CD4-positive, CD25-positive, alpha-beta regulatory T cell (primary cell): ENCODE measurements at regions not wholly inside any gene's neighbourhood (a gene's known extent, or its start where the extent isn't known, plus 50 kb on each side); places are given as distances from the start of the nearest gene placed in this dataset.

Experiments
- ATAC-seq, 2 donors: fragments of 150-1000 bp; cut with Tn5 transposase; one replicate each; pipeline ENCODE4 v1.10.0; 2021; ENCODE audit warnings: low read depth in 2 of 2, moderate number of reproducible peaks in 2 of 2, moderate library complexity in 1 of 2
- DNase-seq, 3 donors: peaks; one replicate each; pipeline versions ENCODE4 v3.0.0 to v3.0.0-alpha.2; 2012 to 2022; ENCODE audit warnings: mixed read lengths in 1 of 3
- H3K27ac ChIP-seq: one replicate; pipeline ENCODE4 v1.7.0; 2013; ENCODE audit warnings: mild to moderate bottlenecking, low read length; ENCODE audit not compliant: insufficient read depth, poor library complexity, severe bottlenecking
- H3K27me3 ChIP-seq: one replicate; pipeline ENCODE4 v1.7.0; 2013; ENCODE audit warnings: low read length; ENCODE audit not compliant: control insufficient read depth, insufficient read depth
- H3K36me3 ChIP-seq: one replicate; pipeline ENCODE4 v1.7.0; 2013; ENCODE audit warnings: mild to moderate bottlenecking, low read length, moderate library complexity; ENCODE audit not compliant: control insufficient read depth, insufficient read depth
- H3K4me1 ChIP-seq: 2 replicates; pipeline ENCODE4 v1.7.0; 2013; ENCODE audit warnings: mild to moderate bottlenecking, low read length; ENCODE audit not compliant: insufficient read depth, control insufficient read depth, poor library complexity, severe bottlenecking
- H3K4me3 ChIP-seq: one replicate; pipeline ENCODE4 v1.7.0; 2013; ENCODE audit warnings: low read depth, mild to moderate bottlenecking, low read length, moderate library complexity
- H3K9me3 ChIP-seq, 2 experiments: 1 replicate in 1 of 2; 2 replicates in 1 of 2; pipeline ENCODE4 v1.7.0; 2013; ENCODE audit warnings: low read length in 2 of 2, mild to moderate bottlenecking in 1 of 2, moderate library complexity in 1 of 2; ENCODE audit not compliant: control insufficient read depth in 2 of 2
- H3K27ac Mint-ChIP-seq, 3 donors: one replicate each; pipeline ENCODE4 v1.8.0; 2020 to 2022; ENCODE audit warnings: mild to moderate bottlenecking in 3 of 3, mixed read lengths in 3 of 3, moderate library complexity in 2 of 3
- H3K27me3 Mint-ChIP-seq: one replicate; pipeline ENCODE4 v1.8.0; 2022; ENCODE audit warnings: mild to moderate bottlenecking, mixed read lengths
- H3K36me3 Mint-ChIP-seq: one replicate; pipeline ENCODE4 v1.8.0; 2020; ENCODE audit warnings: mixed read lengths
- H3K4me1 Mint-ChIP-seq, 4 donors: one replicate each; pipeline ENCODE4 v1.8.0; 2020 to 2022; ENCODE audit warnings: mixed read lengths in 4 of 4, mild to moderate bottlenecking in 1 of 4
- H3K4me3 Mint-ChIP-seq, 4 donors: one replicate each; pipeline ENCODE4 v1.8.0; 2020 to 2022; ENCODE audit warnings: mild to moderate bottlenecking in 4 of 4, mixed read lengths in 4 of 4, moderate library complexity in 3 of 4
- H3K9me3 Mint-ChIP-seq, 7 donors: one replicate each; pipeline ENCODE4 v1.8.0; 2020 to 2022; ENCODE audit warnings: mixed read lengths in 7 of 7, mild to moderate bottlenecking in 3 of 7, moderate library complexity in 2 of 7

DNA sequence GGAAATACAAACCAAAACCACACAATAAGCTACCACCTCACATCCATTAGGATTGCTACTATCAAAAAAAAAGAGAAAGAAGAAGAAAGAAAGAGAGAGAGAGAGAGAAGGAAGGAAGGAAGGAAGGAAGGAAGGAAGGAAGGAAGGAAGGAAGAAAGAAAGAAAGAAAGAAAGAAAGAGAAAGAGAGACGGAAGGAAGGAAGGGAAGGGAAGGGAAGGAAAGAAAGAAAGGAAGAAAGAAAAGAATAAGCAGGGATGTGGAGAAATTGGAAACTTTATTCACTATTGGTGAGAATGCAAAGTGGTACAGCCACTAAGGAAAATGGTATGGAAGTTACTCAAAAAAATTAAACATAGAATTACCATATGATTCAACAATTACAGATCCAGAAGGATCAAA is 159.9 kb downstream of the ID4 start:
- Histone ChIP-seq H3K9me3 (no peaks in the 10 kb centered on the region), H3K4me1 (no peaks in the 10 kb centered on the region), H3K36me3 (no peaks in the 10 kb centered on the region), H3K4me3 (no peak overlapping the region), H3K27me3 (peaks cover 3% of the 10 kb centered on the region), H3K27ac (no peak overlapping the region)
- Mint-ChIP-seq H3K4me3 (no peak overlapping the region), H3K36me3 (no peaks in the 10 kb centered on the region), H3K27ac (no peak overlapping the region), H3K9me3 (peaks cover 0 to 4% (median 2%) of the 10 kb centered on the region in 7 donors), H3K4me1 (no peaks in the 10 kb centered on the region), H3K27me3 (no peaks in the 10 kb centered on the region)
- ATAC-seq (no peak), DNase-seq (no peak)

DNA sequence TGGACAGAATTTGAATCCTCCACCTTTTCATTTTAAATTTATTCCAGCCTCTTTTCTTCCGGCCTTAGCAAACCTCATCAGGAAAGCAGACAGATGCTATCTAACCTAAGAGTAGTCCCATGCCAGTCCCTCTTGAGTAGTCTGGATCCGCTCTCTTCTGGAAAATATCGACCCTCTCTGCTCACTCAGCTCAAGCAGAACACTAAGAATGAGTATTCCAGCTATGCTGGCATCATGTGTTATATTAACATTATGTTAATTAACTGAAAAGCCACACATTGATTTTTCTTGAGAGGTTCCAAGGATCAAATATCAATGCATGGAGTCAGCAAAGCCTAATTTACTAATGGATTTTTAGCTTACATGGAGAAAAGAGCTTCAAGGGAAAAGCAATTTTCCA is 161.4 kb downstream of the ID4 start:
- H3K36me3 ChIP-seq, result no peaks in the 10 kb centered on the region
- H3K27ac ChIP-seq, result no peak overlapping the region
- ATAC-seq (no peak), DNase-seq (no peak)
- Mint-ChIP-seq H3K36me3 (no peaks in the 10 kb centered on the region), H3K4me1 (no peaks in the 10 kb centered on the region), H3K4me3 (no peak overlapping the region), H3K27me3 (no peaks in the 10 kb centered on the region), H3K9me3 (peaks cover 0 to 4% (median 2%) of the 10 kb centered on the region in 7 donors), H3K27ac (no peak overlapping the region)
- H3K4me3 ChIP-seq, result no peak overlapping the region
- H3K27me3 ChIP-seq, result peaks cover 3% of the 10 kb centered on the region
- H3K9me3 ChIP-seq, result no peaks in the 10 kb centered on the region
- H3K4me1 ChIP-seq, result no peaks in the 10 kb centered on the region

DNA sequence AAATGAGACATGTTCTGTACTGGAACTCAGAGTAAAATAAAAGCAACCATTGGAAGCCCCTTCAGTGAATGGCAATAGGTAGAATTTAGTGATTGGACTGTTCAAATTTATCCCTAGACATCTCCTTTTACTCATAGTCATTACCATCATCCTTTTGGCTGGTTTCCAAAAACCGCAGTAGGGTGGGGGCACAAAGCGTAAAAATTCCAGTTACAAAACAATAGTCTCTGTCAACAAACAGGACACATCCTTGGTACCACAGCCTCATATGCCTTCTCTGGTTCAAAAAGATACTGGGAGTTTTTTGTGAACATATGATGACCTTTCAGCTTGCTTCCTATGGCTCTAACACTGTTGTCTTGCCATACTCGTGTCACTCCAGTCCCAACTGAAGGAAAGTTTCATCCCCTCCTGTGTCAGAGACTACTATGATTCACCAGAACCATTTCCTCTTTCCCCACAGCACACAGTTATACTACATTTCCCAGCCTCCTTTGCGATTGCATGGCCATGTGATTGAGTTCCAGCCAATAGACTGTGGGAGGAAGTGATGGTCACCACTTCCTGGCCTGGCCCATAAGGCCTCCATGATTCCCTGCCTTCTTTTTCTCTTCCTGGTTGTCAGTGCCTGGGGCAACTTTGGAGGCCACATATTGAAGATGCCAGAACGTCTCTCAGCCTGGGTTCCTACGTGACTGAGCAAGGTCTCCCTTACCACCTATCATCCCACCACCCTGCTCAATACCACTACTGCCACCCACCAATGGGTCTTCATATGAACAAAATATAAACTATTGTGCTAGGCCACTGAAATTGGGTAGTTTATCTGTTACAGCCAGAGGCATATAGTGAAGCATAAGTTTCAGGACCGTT is 162.4 kb downstream of the ID4 start:
- Mint-ChIP-seq H3K9me3 (peaks cover 0 to 4% (median 2%) of the 10 kb centered on the region in 7 donors), H3K27me3 (no peaks in the 10 kb centered on the region), H3K4me3 (no peak overlapping the region), H3K36me3 (no peaks in the 10 kb centered on the region), H3K4me1 (no peaks in the 10 kb centered on the region), H3K27ac (no peak overlapping the region)
- no peak overlapping the region for H3K4me3 ChIP-seq
- no peak overlapping the region for H3K27ac ChIP-seq
- DNase-seq (peak in 1 of 3 donors; percentile 12), ATAC-seq (peak in 1 of 2 donors; percentile 37)
- no peaks in the 10 kb centered on the region for H3K36me3 ChIP-seq
- H3K27me3 ChIP-seq, result no peaks in the 10 kb centered on the region
- H3K9me3 ChIP-seq, result no peaks in the 10 kb centered on the region
- no peaks in the 10 kb centered on the region for H3K4me1 ChIP-seq

DNA sequence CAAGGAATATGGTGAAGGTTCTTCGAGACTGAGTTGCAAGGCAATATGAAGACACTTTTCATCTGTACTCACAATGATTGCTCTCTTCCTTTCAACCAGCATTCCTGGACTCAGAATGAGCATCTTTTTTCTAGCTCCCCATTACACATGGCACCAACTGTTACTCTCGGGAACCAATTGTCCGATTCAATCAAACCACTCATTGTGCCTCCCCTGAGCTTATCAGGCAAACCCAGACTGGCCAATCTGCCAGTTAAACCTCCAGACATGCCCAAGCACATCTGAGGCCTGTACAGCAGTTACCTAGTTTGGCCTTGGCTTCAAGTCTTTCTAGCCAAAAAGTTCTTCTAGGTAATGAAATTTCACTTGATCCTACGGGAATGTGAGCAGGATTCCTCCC is 164.1 kb downstream of the ID4 start:
- H3K27me3 Mint-ChIP-seq, result no peaks in the 10 kb centered on the region
- Histone ChIP-seq H3K9me3 (no peaks in the 10 kb centered on the region), H3K27me3 (no peaks in the 10 kb centered on the region), H3K4me3 (no peak overlapping the region), H3K4me1 (no peaks in the 10 kb centered on the region), H3K27ac (no peak overlapping the region), H3K36me3 (no peaks in the 10 kb centered on the region)
- no peak for DNase-seq
- H3K27ac Mint-ChIP-seq, result no peak overlapping the region
- no peak for ATAC-seq
- no peak overlapping the region for H3K4me3 Mint-ChIP-seq
- peaks cover 0 to 4% (median 0%) of the 10 kb centered on the region in 7 donors for H3K9me3 Mint-ChIP-seq
- H3K36me3 Mint-ChIP-seq, result no peaks in the 10 kb centered on the region
- no peaks in the 10 kb centered on the region for H3K4me1 Mint-ChIP-seq

DNA sequence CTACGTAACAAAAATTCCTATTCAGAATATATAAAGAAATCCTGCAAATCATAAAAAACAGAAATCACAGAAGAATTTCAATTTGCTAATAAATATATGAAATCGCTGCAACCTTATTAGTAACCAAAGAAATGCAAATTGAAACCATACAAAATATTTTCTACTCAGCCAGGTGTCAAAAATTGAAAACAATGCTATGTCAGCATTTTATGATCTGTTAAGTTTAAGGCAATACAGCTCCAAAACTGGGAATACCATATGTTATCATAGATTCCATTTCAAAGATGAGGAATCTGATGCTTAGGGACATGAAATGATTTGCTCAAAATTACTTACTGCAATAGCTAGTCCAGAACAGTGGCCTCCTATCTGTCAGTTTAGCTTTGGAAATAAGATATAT is 168.9 kb downstream of the ID4 start:
- H3K4me3 Mint-ChIP-seq, result no peak overlapping the region
- Histone ChIP-seq H3K36me3 (no peaks in the 10 kb centered on the region), H3K27me3 (no peaks in the 10 kb centered on the region), H3K27ac (no peak overlapping the region), H3K9me3 (no peaks in the 10 kb centered on the region), H3K4me1 (no peaks in the 10 kb centered on the region), H3K4me3 (no peak overlapping the region)
- ATAC-seq (no peak), DNase-seq (no peak)
- H3K36me3 Mint-ChIP-seq, result no peaks in the 10 kb centered on the region
- H3K27me3 Mint-ChIP-seq, result peaks cover 3% of the 10 kb centered on the region
- H3K27ac Mint-ChIP-seq, result no peak overlapping the region
- peaks cover 0 to 1% (median 0%) of the 10 kb centered on the region in 7 donors for H3K9me3 Mint-ChIP-seq
- no peaks in the 10 kb centered on the region for H3K4me1 Mint-ChIP-seq

DNA sequence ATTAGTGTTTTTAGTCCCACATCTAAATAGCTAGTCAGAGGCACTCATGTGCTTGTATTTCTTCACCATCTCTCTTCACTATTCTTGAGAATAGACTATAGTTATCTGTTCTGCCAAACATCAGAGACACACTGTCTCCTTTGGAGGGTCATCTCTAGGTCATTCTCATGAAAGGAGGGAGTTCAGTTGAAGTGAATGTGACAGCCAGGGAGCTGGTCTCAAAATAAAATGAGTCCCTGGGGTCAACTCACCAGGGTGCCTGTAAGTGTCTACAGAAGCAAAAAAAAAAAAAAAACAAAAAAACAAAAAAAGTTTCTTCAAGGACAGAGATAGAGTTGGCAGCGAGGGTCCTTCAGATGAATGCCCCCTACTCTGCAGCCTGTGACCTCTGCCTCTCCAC is 171.0 kb downstream of the ID4 start:
- no peak overlapping the region for H3K4me3 Mint-ChIP-seq
- peaks cover 0 to 1% (median 0%) of the 10 kb centered on the region in 7 donors for H3K9me3 Mint-ChIP-seq
- H3K27me3 Mint-ChIP-seq, result peaks cover 11% of the 10 kb centered on the region
- ATAC-seq (no peak), DNase-seq (no peak)
- Histone ChIP-seq H3K27ac (no peak overlapping the region), H3K9me3 (no peaks in the 10 kb centered on the region), H3K27me3 (no peaks in the 10 kb centered on the region), H3K4me1 (no peaks in the 10 kb centered on the region), H3K36me3 (no peaks in the 10 kb centered on the region), H3K4me3 (no peak overlapping the region)
- no peak overlapping the region for H3K27ac Mint-ChIP-seq
- no peaks in the 10 kb centered on the region for H3K36me3 Mint-ChIP-seq
- H3K4me1 Mint-ChIP-seq, result no peaks in the 10 kb centered on the region

DNA sequence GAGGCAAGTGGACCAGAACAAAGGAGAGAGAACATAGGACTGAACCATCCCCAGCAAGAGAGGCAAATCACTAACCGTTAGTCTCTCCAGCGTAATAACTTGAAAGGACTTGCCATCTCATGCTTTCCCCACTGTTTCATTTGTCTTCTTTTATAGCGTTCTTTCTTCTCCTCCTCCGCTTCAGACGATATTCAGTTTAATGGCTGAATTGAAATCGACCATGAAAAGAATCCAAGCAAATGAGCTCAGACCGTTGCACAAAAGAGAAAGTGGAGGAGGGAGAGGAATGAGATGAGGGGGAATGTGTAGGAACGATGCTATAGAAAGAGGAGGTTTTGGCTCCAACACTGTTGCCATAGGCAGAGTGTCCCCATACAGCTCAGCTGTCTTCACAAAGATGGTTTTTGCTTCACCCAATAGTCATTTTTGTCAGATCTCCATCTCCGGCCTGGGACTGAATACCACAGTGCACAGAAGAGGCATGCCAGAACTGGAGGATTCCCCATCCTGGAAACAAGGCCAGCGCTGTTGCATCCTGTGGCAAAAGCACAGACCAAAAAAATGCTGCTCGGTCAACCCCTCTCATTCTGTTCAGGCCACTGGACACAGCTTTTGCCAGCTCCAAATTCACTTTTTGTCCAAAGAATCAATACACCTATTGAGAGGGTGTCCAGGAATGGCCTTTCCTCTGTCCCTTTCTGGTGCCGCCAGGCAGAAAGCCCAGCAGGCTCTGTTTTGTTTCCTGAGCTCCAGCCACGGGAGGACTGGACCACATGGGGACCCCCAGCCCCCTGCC is 176.1 kb downstream of the ID4 start:
- no peak overlapping the region for H3K27ac ChIP-seq
- Mint-ChIP-seq H3K27me3 (peaks cover 11% of the 10 kb centered on the region), H3K4me3 (no peak overlapping the region), H3K27ac (no peak overlapping the region), H3K36me3 (no peaks in the 10 kb centered on the region), H3K9me3 (peaks cover 0 to 1% (median 0%) of the 10 kb centered on the region in 7 donors), H3K4me1 (no peaks in the 10 kb centered on the region)
- no peaks in the 10 kb centered on the region for H3K36me3 ChIP-seq
- no peaks in the 10 kb centered on the region for H3K27me3 ChIP-seq
- H3K9me3 ChIP-seq, result no peaks in the 10 kb centered on the region
- ATAC-seq (no peak), DNase-seq (no peak)
- H3K4me3 ChIP-seq, result no peak overlapping the region
- H3K4me1 ChIP-seq, result no peaks in the 10 kb centered on the region
